Panc1 (cell line): ENCODE measurements at regions not wholly inside any gene's neighbourhood (a gene's known extent, or its start where the extent isn't known, plus 50 kb on each side); places are given as distances from the start of the nearest gene placed in this dataset.

ENCODE experiments used
- ATAC-seq: fragments of 200-7000 bp; cut with Tn5 transposase; 2 replicates; pipeline ENCODE4 v1.9.1; 2020; ENCODE audit warnings: mild to moderate bottlenecking, moderate library complexity
- BruUV-seq: library from RNA; stranded (reverse); fragments of 400-500 nt; replicated peaks from 2 replicates; lab custom pipeline; 2021; lab: Mats Ljungman, UMichigan
- CTCF ChIA-PET: fragments of 300-600 bp; sonication (Branson Sonifier 250); formaldehyde crosslinking; loops from one replicate; lab custom pipeline; 2022; ENCODE audit warnings: antibody characterized with exemption; lab: Charles Lee
- POLR2A ChIA-PET: fragments of 300-600 bp; sonication (Branson Sonifier 250); formaldehyde crosslinking; loops from one replicate; lab custom pipeline; 2022; ENCODE audit warnings: antibody characterized with exemption; lab: Charles Lee
- DNase-seq: peaks from one replicate; pipeline ENCODE4 v3.0.0-alpha.2; 2010; ENCODE audit warnings: low read depth, low spot score
- H3K27ac ChIP-seq: 2 replicates; pipeline ENCODE4 v1.5.1; 2011; ENCODE audit warnings: mild to moderate bottlenecking, low read length, inconsistent platforms
- H3K27me3 ChIP-seq: fragments of 200-500 bp; sonication (Bioruptor generic); 2 replicates; pipeline ENCODE4 v1.6.0; 2014; ENCODE audit warnings: low read length, inconsistent platforms; ENCODE audit not compliant: control insufficient read depth, insufficient read depth
- H3K36me3 ChIP-seq: fragments of 200-500 bp; sonication (Bioruptor generic); 2 replicates; pipeline ENCODE4 v1.5.1; 2014; ENCODE audit warnings: inconsistent platforms, mild to moderate bottlenecking, low read length, moderate library complexity; ENCODE audit not compliant: control insufficient read depth, insufficient read depth
- H3K4me1 ChIP-seq: 2 replicates; pipeline ENCODE4 v1.5.1; 2011; ENCODE audit warnings: inconsistent platforms, mild to moderate bottlenecking, low read length, moderate library complexity; ENCODE audit not compliant: control insufficient read depth, insufficient read depth
- H3K4me3 ChIP-seq, 2 experiments: 2 replicates each; pipeline ENCODE4 v1.5.1; 2011 to 2012; ENCODE audit warnings: low read depth in 2 of 2, low read length in 2 of 2, mild to moderate bottlenecking in 2 of 2, inconsistent platforms in 1 of 2, moderate library complexity in 1 of 2
- H3K9me3 ChIP-seq: fragments of 200-500 bp; sonication (Bioruptor generic); 2 replicates; pipeline ENCODE4 v1.5.1; 2014; ENCODE audit warnings: low read depth, mild to moderate bottlenecking, inconsistent platforms, low read length, moderate library complexity; ENCODE audit not compliant: control insufficient read depth, insufficient read depth
- CTCF ChIP-seq: fragments of 450-650 bp; IDR thresholded peaks from 2 replicates; pipeline ENCODE4 v1.5.1; 2017; ENCODE audit warnings: mild to moderate bottlenecking
- POLR2AphosphoS5 ChIP-seq: IDR thresholded peaks from 2 replicates; pipeline ENCODE4 v1.6.1; 2012; ENCODE audit warnings: mild to moderate bottlenecking, low read depth, low read length, moderate library complexity
- REST ChIP-seq, 2 experiments: IDR thresholded peaks; 2 replicates each; pipeline ENCODE4 v1.6.1; 2011 to 2012; ENCODE audit warnings: low read depth in 2 of 2, control low read depth in 1 of 2, low read length in 1 of 2, mild to moderate bottlenecking in 1 of 2, moderate library complexity in 1 of 2; ENCODE audit not compliant: insufficient read depth in 1 of 2
- SIN3A ChIP-seq: IDR thresholded peaks from 2 replicates; pipeline ENCODE4 v1.6.1; 2012; ENCODE audit warnings: low read depth, mild to moderate bottlenecking, low read length, moderate library complexity, borderline replicate concordance; ENCODE audit not compliant: insufficient read depth
- TCF7L2 ChIP-seq: IDR thresholded peaks from 2 replicates; pipeline ENCODE4 v1.6.1; 2011; ENCODE audit warnings: mild to moderate bottlenecking, low read depth, low read length, inconsistent platforms
- in situ Hi-C: cut with HindIII; loops from 2 replicates; pipeline ENCODE4 v1.10.0; 2016; ENCODE audit warnings: low sequenced_read_pairs, low pct_unique_long_range_greater_than_20kb
- intact Hi-C: fragments of 100-400 bp; cut with micrococcal nuclease; formaldehyde crosslinking; loops from one replicate; pipeline ENCODE4 v1.10.0; 2022; ENCODE audit not compliant: unreplicated experiment

GRCh38 chr2:18441583-18441982 lies 118.9 kb downstream of the RDH14 start:
- Histone ChIP-seq H3K4me3 (no peak overlapping the region), H3K9me3 (no peaks in the 10 kb centered on the region), H3K27me3 (no peaks in the 10 kb centered on the region), H3K36me3 (no peaks in the 10 kb centered on the region), H3K4me1 (no peaks in the 10 kb centered on the region), H3K27ac (no peak overlapping the region)
- intact Hi-C loops (no loop called here), in situ Hi-C loops (no loop called here)
- no TSS peak for BruUV-seq
- TF ChIP-seq REST (IDR thresholded peaks at IDR 0.05; ENCODE audit: insufficient read depth in 1 of 2, low read depth in 2 of 2, low read length in 1 of 2): no peak
- TF ChIP-seq CTCF: no peak
- no peak for TF ChIP-seq SIN3A
- TF ChIP-seq TCF7L2: no peak
- TF ChIP-seq POLR2AphosphoS5: no peak
- DNase-seq (no peak), ATAC-seq (no peak)
- POLR2A ChIA-PET: no interaction called here
- CTCF ChIA-PET: no interaction called here

GRCh38 chr2:18440777-18441176 lies 119.7 kb downstream of the RDH14 start:
- CTCF ChIA-PET: no interaction called here
- H3K36me3 ChIP-seq: no peaks in the 10 kb centered on the region
- H3K9me3 ChIP-seq: no peaks in the 10 kb centered on the region
- in situ Hi-C loops (no loop called here), intact Hi-C loops (no loop called here)
- no peaks in the 10 kb centered on the region for H3K27me3 ChIP-seq
- no TSS peak for BruUV-seq
- DNase-seq (no peak), ATAC-seq (no peak)
- no peak overlapping the region for H3K4me3 ChIP-seq
- H3K4me1 ChIP-seq: no peaks in the 10 kb centered on the region
- POLR2A ChIA-PET: no interaction called here
- H3K27ac ChIP-seq: no peak overlapping the region
- TF ChIP-seq POLR2AphosphoS5 (no peak), SIN3A (no peak), CTCF (no peak), TCF7L2 (no peak), REST (IDR thresholded peaks at IDR 0.05; ENCODE audit: insufficient read depth in 1 of 2, low read depth in 2 of 2, low read length in 1 of 2) (no peak)
